HepG2 (cell line): ENCODE measurements at regions not wholly inside any gene's neighbourhood (a gene's known extent, or its start where the extent isn't known, plus 50 kb on each side); places are given as distances from the start of the nearest gene placed in this dataset.

Experiments used
- CEBPB ChIP-seq: IDR thresholded peaks from 2 replicates; pipeline ENCODE4 v1.6.1; 2011; ENCODE audit warnings: low read depth, low read length, improper control_type of control experiment, borderline replicate concordance
- CEBPG ChIP-seq: IDR thresholded peaks from 2 replicates; pipeline ENCODE4 v1.6.1; 2016
- CHCHD3 ChIP-seq: sonication (generic); formaldehyde crosslinking; IDR thresholded peaks from 2 replicates; pipeline ENCODE4 v1.8.0; 2022; ENCODE audit warnings: mild to moderate bottlenecking, missing genetic modification reagents, moderate library complexity
- CHD4 ChIP-seq: fragments of 200-600 bp; sonication (generic); IDR thresholded peaks from 2 replicates; pipeline ENCODE4 v1.7.0; 2017; ENCODE audit warnings: mild to moderate bottlenecking, low read length, borderline replicate concordance
- CREB1 ChIP-seq, 2 experiments: fragments of 450-650 bp in 1 of 2; IDR thresholded peaks; 2 replicates each; pipeline ENCODE4 v1.6.1; 2016 to 2017; ENCODE audit warnings: control low read depth in 1 of 2, mild to moderate bottlenecking in 1 of 2, missing compliant biosample characterization in 1 of 2, missing genetic modification characterization in 1 of 2
- GMEB2 ChIP-seq: IDR thresholded peaks from 2 replicates; pipeline ENCODE4 v1.6.1; 2016; ENCODE audit warnings: missing biosample characterization, missing genetic modification reagents, low read depth
- HNF1B ChIP-seq: sonication (generic); formaldehyde crosslinking; IDR thresholded peaks from 2 replicates; pipeline ENCODE4 v1.5.1; 2020; ENCODE audit warnings: mild to moderate bottlenecking, moderate library complexity, missing genetic modification reagents
- MIXL1 ChIP-seq: IDR thresholded peaks from 2 replicates; pipeline ENCODE4 v1.6.1; 2016
- NAIF1 ChIP-seq: sonication (generic); formaldehyde crosslinking; IDR thresholded peaks from 2 replicates; pipeline ENCODE4 v1.5.0; 2020; ENCODE audit warnings: mild to moderate bottlenecking, missing genetic modification reagents, borderline replicate concordance
- NR3C1 ChIP-seq: sonication (generic); formaldehyde crosslinking; IDR thresholded peaks from 2 replicates; pipeline ENCODE4 v1.4.0; 2020; ENCODE audit warnings: missing genetic modification reagents
- PATZ1 ChIP-seq: sonication (generic); formaldehyde crosslinking; IDR thresholded peaks from 2 replicates; pipeline ENCODE4 v1.4.0; 2020; ENCODE audit warnings: missing genetic modification reagents
- SKI ChIP-seq: fragments of 450-650 bp; IDR thresholded peaks from one replicate; pipeline ENCODE4 v1.6.1; 2018; ENCODE audit warnings: mild to moderate bottlenecking; ENCODE audit not compliant: partially characterized antibody
- STAG1 ChIP-seq: sonication (generic); formaldehyde crosslinking; IDR thresholded peaks from 2 replicates; pipeline ENCODE4 v1.4.0; 2020; ENCODE audit warnings: missing genetic modification reagents
- XRCC5 ChIP-seq: fragments of 200-400 bp; formaldehyde crosslinking; optimal IDR thresholded peaks from 2 replicates; pipeline ENCODE3; 2017; ENCODE audit warnings: mild to moderate bottlenecking, low read length
- ZBTB42 ChIP-seq: sonication (generic); formaldehyde crosslinking; IDR thresholded peaks from 2 replicates; pipeline ENCODE4 v1.5.0; 2020; ENCODE audit warnings: mild to moderate bottlenecking, missing genetic modification reagents
- ZMYM4 ChIP-seq: sonication (generic); formaldehyde crosslinking; IDR thresholded peaks from 2 replicates; pipeline ENCODE4 v1.8.1; 2023; ENCODE audit warnings: mild to moderate bottlenecking, missing genetic modification reagents
- ZNF101 ChIP-seq: sonication (generic); formaldehyde crosslinking; IDR thresholded peaks from 2 replicates; pipeline ENCODE4 v1.4.0; 2020; ENCODE audit warnings: mild to moderate bottlenecking, low read depth, missing genetic modification reagents, borderline replicate concordance
- ZNF33B ChIP-seq: sonication (generic); formaldehyde crosslinking; IDR thresholded peaks from 2 replicates; pipeline ENCODE4 v1.5.1; 2020; ENCODE audit warnings: mild to moderate bottlenecking, missing genetic modification reagents
- ZNF354B ChIP-seq: sonication (generic); formaldehyde crosslinking; IDR thresholded peaks from 2 replicates; pipeline ENCODE4 v1.8.0; 2022; ENCODE audit warnings: mild to moderate bottlenecking, missing genetic modification reagents
- ZNF563 ChIP-seq: sonication (generic); formaldehyde crosslinking; IDR thresholded peaks from 2 replicates; pipeline ENCODE4 v1.8.0; 2022; ENCODE audit warnings: mild to moderate bottlenecking, moderate library complexity, missing genetic modification reagents
- ZNF598 ChIP-seq: sonication (generic); formaldehyde crosslinking; IDR thresholded peaks from 2 replicates; pipeline ENCODE4 v1.5.1; 2020; ENCODE audit warnings: mild to moderate bottlenecking, missing genetic modification reagents, borderline replicate concordance
- ZNF737 ChIP-seq: sonication (generic); formaldehyde crosslinking; IDR thresholded peaks from 2 replicates; pipeline ENCODE4 v1.5.0; 2020; ENCODE audit warnings: missing genetic modification reagents, mild to moderate bottlenecking, borderline replicate concordance
- ZSCAN30 ChIP-seq: sonication (generic); formaldehyde crosslinking; IDR thresholded peaks from 2 replicates; pipeline ENCODE4 v1.5.0; 2020; ENCODE audit warnings: mild to moderate bottlenecking, missing genetic modification reagents
- TF ChIP-seq, protein P1 (sequence below): sonication (generic); formaldehyde crosslinking; IDR thresholded peaks from 2 replicates; pipeline ENCODE4 v1.8.0; 2022; ENCODE audit warnings: mild to moderate bottlenecking, missing genetic modification reagents; ENCODE audit not compliant: insufficient replicate concordance

DNA sequence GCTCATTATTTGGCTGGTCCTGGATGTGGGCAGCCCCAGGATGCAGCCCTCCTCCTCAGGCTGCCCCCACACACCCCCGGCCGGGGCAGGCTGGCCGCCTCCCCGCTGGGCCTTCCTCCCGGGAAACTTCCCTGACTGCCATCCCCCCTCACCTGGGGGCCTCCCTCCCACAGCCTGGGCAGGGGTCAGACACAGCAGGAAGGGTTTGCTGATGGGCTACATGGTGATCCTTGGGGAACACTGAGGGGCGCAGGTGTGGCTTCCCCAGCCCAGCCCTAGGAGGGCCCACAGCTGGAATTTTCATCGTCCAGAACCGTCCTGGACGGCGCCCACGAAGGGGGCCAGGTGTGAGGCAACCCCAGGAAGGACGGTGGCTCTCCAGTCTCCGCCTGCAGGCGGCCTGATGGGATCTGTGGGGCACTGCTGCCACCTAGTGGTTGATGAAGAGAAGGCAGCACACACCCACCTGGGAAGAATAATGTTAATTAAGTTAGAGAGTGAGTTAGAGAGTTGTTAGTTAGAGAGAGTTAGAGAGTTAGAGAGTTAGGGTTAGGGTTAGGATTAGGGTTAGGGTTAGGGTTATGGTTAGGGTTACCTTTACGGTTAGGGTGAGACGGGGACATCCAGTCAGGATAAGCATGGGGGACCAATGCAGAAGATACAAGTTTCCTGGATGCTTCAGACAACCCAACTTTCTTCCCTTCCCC lies 75.9 kb upstream of the PRR5 start (continued):
- no peak for TF ChIP-seq HNF1B (CRISPR knock-in tag)
- peak; percentile 55 for TF ChIP-seq CEBPG (CRISPR knock-in tag)
- peak; percentile 38; the same call in 1 of the 2 replicates for TF ChIP-seq CEBPB
- no peak for TF ChIP-seq ZNF563 (CRISPR knock-in tag)
- no peak for TF ChIP-seq ZBTB42 (CRISPR knock-in tag)
- TF ChIP-seq PATZ1 = 0 out of 2 replicates have a peak, but pooled peaks have one; percentile 32
- no peak for TF ChIP-seq ZSCAN30 (CRISPR knock-in tag)
- TF ChIP-seq, protein P1, sequence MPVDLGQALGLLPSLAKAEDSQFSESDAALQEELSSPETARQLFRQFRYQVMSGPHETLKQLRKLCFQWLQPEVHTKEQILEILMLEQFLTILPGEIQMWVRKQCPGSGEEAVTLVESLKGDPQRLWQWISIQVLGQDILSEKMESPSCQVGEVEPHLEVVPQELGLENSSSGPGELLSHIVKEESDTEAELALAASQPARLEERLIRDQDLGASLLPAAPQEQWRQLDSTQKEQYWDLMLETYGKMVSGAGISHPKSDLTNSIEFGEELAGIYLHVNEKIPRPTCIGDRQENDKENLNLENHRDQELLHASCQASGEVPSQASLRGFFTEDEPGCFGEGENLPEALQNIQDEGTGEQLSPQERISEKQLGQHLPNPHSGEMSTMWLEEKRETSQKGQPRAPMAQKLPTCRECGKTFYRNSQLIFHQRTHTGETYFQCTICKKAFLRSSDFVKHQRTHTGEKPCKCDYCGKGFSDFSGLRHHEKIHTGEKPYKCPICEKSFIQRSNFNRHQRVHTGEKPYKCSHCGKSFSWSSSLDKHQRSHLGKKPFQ (CRISPR knock-in tag) = no peak
- 0 out of 2 replicates have a peak, but pooled peaks have one; percentile 24 for TF ChIP-seq MIXL1 (CRISPR knock-in tag)
- no peak for TF ChIP-seq ZNF101
- no peak for TF ChIP-seq SKI
- TF ChIP-seq ZNF354B (CRISPR knock-in tag) = no peak
- TF ChIP-seq ZMYM4 (CRISPR knock-in tag) = no peak
- no peak for TF ChIP-seq GMEB2
- TF ChIP-seq XRCC5 = peak; percentile 37
- no peak for TF ChIP-seq NR3C1 (CRISPR knock-in tag)
- TF ChIP-seq CHD4 = no peak
- TF ChIP-seq STAG1 = peak; percentile 95
- TF ChIP-seq ZNF737 (CRISPR knock-in tag) = no peak
- TF ChIP-seq ZNF33B = no peak
- no peak for TF ChIP-seq NAIF1
- TF ChIP-seq CHCHD3 (CRISPR knock-in tag) = no peak
- no peak for TF ChIP-seq ZNF598
- TF ChIP-seq CREB1 (IDR thresholded peaks at IDR 0.05) = no peak
- no peak for TF ChIP-seq CREB1 (CRISPR knock-in tag; IDR thresholded peaks at IDR 0.05)
